H1 (cell line): ENCODE measurements at regions not wholly inside any gene's neighbourhood (a gene's known extent, or its start where the extent isn't known, plus 50 kb on each side); places are given as distances from the start of the nearest gene placed in this dataset.

Source experiments
- CTCF ChIA-PET: fragments of 300-600 bp; sonication (Branson Sonifier 250); formaldehyde crosslinking; loops from one replicate; lab custom pipeline; 2021; ENCODE audit not compliant: partially characterized antibody; lab: Charles Lee
- POLR2A ChIA-PET: fragments of 300-600 bp; sonication (Branson Sonifier 250); formaldehyde crosslinking; loops from one replicate; lab custom pipeline; 2021; ENCODE audit warnings: inconsistent platforms; ENCODE audit not compliant: partially characterized antibody; lab: Charles Lee
- DNase-seq, 2 experiments: peaks; one replicate each; pipeline versions ENCODE4 v3.0.0 to v3.0.0-alpha.2; 2010 to 2022; ENCODE audit warnings: low spot score in 2 of 2, low read depth in 1 of 2, mixed read lengths in 1 of 2
- FAIRE-seq: peaks from 2 replicates; lab custom pipeline; 2011; peaks lifted over from hg19 to GRCh38; lab: Jason Lieb, UNC
- H2AFZ ChIP-seq: 2 replicates; pipeline ENCODE4 v1.8.1; 2012; ENCODE audit warnings: low read length, inconsistent platforms
- H2AK5ac ChIP-seq: 2 replicates; pipeline ENCODE4 v1.6.1; 2013; ENCODE audit warnings: low read depth, low read length
- H2BK120ac ChIP-seq: replicated peaks from 2 replicates; pipeline ENCODE3; 2013; ENCODE audit warnings: low read depth, low read length, inconsistent platforms
- H2BK12ac ChIP-seq: 2 replicates; pipeline ENCODE4 v1.6.1; 2013; ENCODE audit warnings: low read depth, low read length
- H2BK15ac ChIP-seq: 2 replicates; pipeline ENCODE4 v1.6.1; 2013; ENCODE audit warnings: low read length
- H2BK20ac ChIP-seq: 2 replicates; pipeline ENCODE4 v1.6.1; 2013; ENCODE audit warnings: low read length
- H2BK5ac ChIP-seq: 2 replicates; pipeline ENCODE4 v1.6.1; 2013; ENCODE audit warnings: low read depth, low read length
- H3K14ac ChIP-seq: 2 replicates; pipeline ENCODE4 v1.6.1; 2013; ENCODE audit warnings: inconsistent platforms; ENCODE audit not compliant: insufficient read length
- H3K18ac ChIP-seq: 2 replicates; pipeline ENCODE4 v1.6.1; 2013; ENCODE audit warnings: low read length; ENCODE audit errors: extremely low read depth
- H3K23ac ChIP-seq: 2 replicates; pipeline ENCODE4 v1.6.1; 2013; ENCODE audit warnings: inconsistent platforms; ENCODE audit not compliant: insufficient read length
- H3K23me2 ChIP-seq: 2 replicates; pipeline ENCODE4 v1.6.1; 2013; ENCODE audit warnings: low read depth, low read length
- H3K27ac ChIP-seq: 2 replicates; pipeline ENCODE4 v1.6.1; 2011; ENCODE audit warnings: low read depth, low read length, inconsistent platforms
- H3K27me3 ChIP-seq, 4 experiments: replicated peaks in 1 of 4; 1 replicate in 1 of 4; 2 replicates in 3 of 4; pipeline versions ENCODE4 v1.6.1 to v1.8.1; 2011 to 2013; ENCODE audit warnings: low read length in 3 of 4, mild to moderate bottlenecking in 3 of 4, inconsistent platforms in 2 of 4, mixed read lengths in 2 of 4, moderate library complexity in 1 of 4; ENCODE audit not compliant: control insufficient read depth in 3 of 4, insufficient read depth in 3 of 4; ENCODE audit errors: extremely low read depth in 1 of 4
- H3K36me3 ChIP-seq, 4 experiments: 2 replicates each; pipeline versions ENCODE4 v1.6.1 to v1.8.1; 2011 to 2013; ENCODE audit warnings: mild to moderate bottlenecking in 4 of 4, low read length in 3 of 4, moderate library complexity in 2 of 4, control low read depth in 1 of 4, inconsistent platforms in 1 of 4; ENCODE audit not compliant: insufficient read depth in 4 of 4, control insufficient read depth in 2 of 4
- H3K4ac ChIP-seq: replicated peaks from 2 replicates; pipeline ENCODE3; 2013; ENCODE audit warnings: low read length, low read depth, mixed read lengths, inconsistent platforms; ENCODE audit not compliant: insufficient read length
- H3K4me1 ChIP-seq, 4 experiments: replicated peaks in 1 of 4; 1 replicate in 1 of 4; 2 replicates in 3 of 4; pipeline versions ENCODE4 v1.6.1 to v1.8.1; 2011 to 2013; ENCODE audit warnings: low read length in 3 of 4, inconsistent platforms in 2 of 4, mixed read lengths in 1 of 4; ENCODE audit not compliant: insufficient read depth in 4 of 4, control insufficient read depth in 3 of 4
- H3K4me2 ChIP-seq, 2 experiments: 2 replicates each; pipeline versions ENCODE4 v1.6.1 to v1.8.1; 2011 to 2013; ENCODE audit warnings: low read depth in 2 of 2, low read length in 2 of 2, control low read depth in 1 of 2, inconsistent platforms in 1 of 2, mild to moderate bottlenecking in 1 of 2; ENCODE audit not compliant: insufficient read depth in 1 of 2
- H3K4me3 ChIP-seq, 4 experiments: fragments of 200-600, 300-600 bp in 1 of 4; sonication (generic), shearing (Covaris generic), sonication (Bioruptor Twin) in 1 of 4; 2 replicates each; pipeline versions ENCODE4 v1.5.1 to v1.8.1; 2011 to 2016; ENCODE audit warnings: low read length in 4 of 4, low read depth in 3 of 4, control low read depth in 2 of 4, inconsistent platforms in 2 of 4, mild to moderate bottlenecking in 2 of 4, mixed read lengths in 1 of 4, moderate library complexity in 1 of 4; ENCODE audit not compliant: insufficient read depth in 2 of 4; ENCODE audit errors: extremely low read depth in 1 of 4
- H3K56ac ChIP-seq: replicated peaks from 2 replicates; pipeline ENCODE3; 2013; ENCODE audit warnings: low read depth, mild to moderate bottlenecking, mixed read lengths, low read length, inconsistent platforms; ENCODE audit not compliant: insufficient read length
- H3K79me1 ChIP-seq: 2 replicates; pipeline ENCODE4 v1.6.1; 2013; ENCODE audit warnings: low read depth, low read length, control low read depth
- H3K79me2 ChIP-seq, 2 experiments: 2 replicates each; pipeline versions ENCODE4 v1.6.1 to v1.8.1; 2012 to 2013; ENCODE audit warnings: low read length in 2 of 2, mild to moderate bottlenecking in 2 of 2, inconsistent platforms in 1 of 2; ENCODE audit not compliant: insufficient read depth in 2 of 2, control insufficient read depth in 1 of 2
- H3K9ac ChIP-seq, 4 experiments: replicated peaks in 1 of 4; 1 replicate in 1 of 4; 2 replicates in 3 of 4; pipeline versions ENCODE4 v1.6.1 to v1.8.1; 2011 to 2013; ENCODE audit warnings: low read depth in 3 of 4, low read length in 3 of 4, control low read depth in 2 of 4, mild to moderate bottlenecking in 2 of 4, moderate library complexity in 2 of 4, inconsistent platforms in 1 of 4; ENCODE audit errors: extremely low read depth in 1 of 4
- H3K9me3 ChIP-seq, 2 experiments: 2 replicates each; pipeline versions ENCODE4 v1.6.1 to v1.8.1; 2012 to 2013; ENCODE audit warnings: mild to moderate bottlenecking in 2 of 2, moderate library complexity in 2 of 2, control low read depth in 1 of 2, inconsistent platforms in 1 of 2, low read depth in 1 of 2, low read length in 1 of 2, mixed read lengths in 1 of 2; ENCODE audit not compliant: insufficient read depth in 2 of 2
- H4K20me1 ChIP-seq, 2 experiments: replicated peaks in 1 of 2; 2 replicates each; pipeline versions ENCODE3 to v1.8.1; 2011 to 2013; ENCODE audit warnings: inconsistent platforms in 2 of 2, low read length in 2 of 2, mild to moderate bottlenecking in 1 of 2; ENCODE audit not compliant: insufficient read depth in 2 of 2, control insufficient read depth in 1 of 2
- H4K5ac ChIP-seq: 2 replicates; pipeline ENCODE4 v1.6.1; 2013; ENCODE audit warnings: low read length, low read depth, mixed read lengths, inconsistent platforms; ENCODE audit not compliant: insufficient read length
- H4K8ac ChIP-seq: 2 replicates; pipeline ENCODE4 v1.8.0; 2013; ENCODE audit warnings: mild to moderate bottlenecking, moderate library complexity, low read length, inconsistent platforms; ENCODE audit not compliant: insufficient read depth; ENCODE audit errors: extremely low read depth
- H4K91ac ChIP-seq: replicated peaks from 2 replicates; pipeline ENCODE3; 2013; ENCODE audit warnings: low read length, mixed read lengths, inconsistent platforms; ENCODE audit not compliant: insufficient read length
- CEBPB ChIP-seq: IDR thresholded peaks from 2 replicates; pipeline ENCODE4 v1.6.1; 2012; ENCODE audit warnings: low read depth, low read length
- EZH2 ChIP-seq: fragments of 200-600 bp; sonication (generic); IDR thresholded peaks from 2 replicates; pipeline ENCODE4 v1.7.1; 2012; ENCODE audit warnings: low read depth, mild to moderate bottlenecking, moderate library complexity, low read length, inconsistent platforms; ENCODE audit not compliant: severe bottlenecking
- FOSL1 ChIP-seq: IDR thresholded peaks from 2 replicates; pipeline ENCODE4 v1.6.1; 2011; ENCODE audit warnings: mild to moderate bottlenecking, low read depth, low read length, moderate library complexity; ENCODE audit not compliant: insufficient read depth
- NANOG ChIP-seq: IDR thresholded peaks from 2 replicates; pipeline ENCODE4 v1.6.1; 2011; ENCODE audit warnings: low read length, low read depth, mild to moderate bottlenecking, inconsistent platforms; ENCODE audit not compliant: insufficient read depth, poor library complexity, severe bottlenecking
- POLR2A ChIP-seq, 2 experiments: IDR thresholded peaks; 1 replicate in 1 of 2; 2 replicates in 1 of 2; pipeline ENCODE4 v1.6.1; 2011; ENCODE audit warnings: low read depth in 2 of 2, low read length in 2 of 2, mild to moderate bottlenecking in 2 of 2; ENCODE audit errors: control extremely low read depth in 1 of 2
- POLR2AphosphoS5 ChIP-seq: IDR thresholded peaks from 2 replicates; pipeline ENCODE4 v1.6.1; 2011; ENCODE audit warnings: low read depth, low read length
- POU5F1 ChIP-seq: IDR thresholded peaks from 2 replicates; pipeline ENCODE4 v1.6.1; 2011; ENCODE audit warnings: low read depth, mild to moderate bottlenecking, low read length, moderate library complexity
- SIX5 ChIP-seq: IDR thresholded peaks from 2 replicates; pipeline ENCODE4 v1.6.1; 2011; ENCODE audit warnings: mild to moderate bottlenecking, low read depth, low read length
- SP2 ChIP-seq: IDR thresholded peaks from 2 replicates; pipeline ENCODE4 v1.6.1; 2012; ENCODE audit warnings: mild to moderate bottlenecking, low read length, inconsistent platforms
- SRF ChIP-seq: IDR thresholded peaks from 2 replicates; pipeline ENCODE4 v1.6.1; 2011; ENCODE audit warnings: mild to moderate bottlenecking, low read depth, low read length, moderate library complexity
- TCF12 ChIP-seq: IDR thresholded peaks from 2 replicates; pipeline ENCODE4 v1.6.1; 2011; ENCODE audit warnings: low read depth, mild to moderate bottlenecking, low read length
- USF2 ChIP-seq: IDR thresholded peaks from 2 replicates; pipeline ENCODE4 v1.6.1; 2011; ENCODE audit warnings: low read length, improper control_type of control experiment
- YY1 ChIP-seq: IDR thresholded peaks from 2 replicates; pipeline ENCODE4 v1.6.1; 2011; ENCODE audit warnings: low read depth, mild to moderate bottlenecking, low read length

- H2AK5ac ChIP-seq, result no peak overlapping the region
- ChIA-PET CTCF (no interaction called here), POLR2A (no interaction called here)
- no peaks in the 10 kb centered on the region for H3K79me1 ChIP-seq
- peaks cover 0 to 4% (median 0%) of the 10 kb centered on the region in 4 experiments; a peak in 1 of 8 replicates for H3K36me3 ChIP-seq
- DNase-seq (no peak), FAIRE-seq (no peak)
- H2BK5ac ChIP-seq, result no peak overlapping the region
- H3K79me2 ChIP-seq, result no peaks in the 10 kb centered on the region
- no peak overlapping the region for H2BK12ac ChIP-seq
- no peak overlapping the region for H3K27ac ChIP-seq
- H3K9ac ChIP-seq, result no peak overlapping the region
- H3K9me3 ChIP-seq, result 0 out of 4 replicates have a peak, but pooled peaks cover 0 to 2% of the 10 kb centered on the region in 2 experiments
- H2AFZ ChIP-seq, result no peak overlapping the region
- no peak overlapping the region for H3K56ac ChIP-seq
- no peaks in the 10 kb centered on the region for H4K20me1 ChIP-seq
- H4K5ac ChIP-seq, result no peak overlapping the region
- TF ChIP-seq USF2 (no peak), NANOG (no peak), EZH2 (no peak), POU5F1 (no peak), YY1 (no peak), SP2 (no peak), SIX5 (no peak), SRF (no peak), POLR2AphosphoS5 (no peak), FOSL1 (no peak), TCF12 (no peak), POLR2A (IDR thresholded peaks at IDR 0.05; ENCODE audit: control extremely low read depth in 1 of 2, low read depth in 2 of 2, low read length in 2 of 2) (no peak), CEBPB (no peak)
- H3K23ac ChIP-seq, result no peak overlapping the region
- H3K4me2 ChIP-seq, result no peak overlapping the region
- no peak overlapping the region for H3K4me3 ChIP-seq
- no peaks in the 10 kb centered on the region for H3K27me3 ChIP-seq
- H3K4me1 ChIP-seq, result peaks cover 0 to 4% (median 2%) of the 10 kb centered on the region in 4 experiments; a peak in 1 of 7 replicates
- H3K14ac ChIP-seq, result no peak overlapping the region
- H2BK15ac ChIP-seq, result no peak overlapping the region
- no peak overlapping the region for H4K91ac ChIP-seq
- H3K4ac ChIP-seq, result no peak overlapping the region
- no peaks in the 10 kb centered on the region for H3K23me2 ChIP-seq
- H3K18ac ChIP-seq, result no peak overlapping the region
- no peak overlapping the region for H4K8ac ChIP-seq
- H2BK120ac ChIP-seq, result no peak overlapping the region
- H2BK20ac ChIP-seq, result no peak overlapping the region
Observed at GRCh38 chr21:16832791-16833190, 680.1 kb upstream of the CXADR start.
